ENCODE measurements at regions not wholly inside any gene's neighbourhood (a gene's known extent, or its start where the extent isn't known, plus 50 kb on each side); places are given as distances from the start of the nearest gene placed in this dataset.

DNA sequence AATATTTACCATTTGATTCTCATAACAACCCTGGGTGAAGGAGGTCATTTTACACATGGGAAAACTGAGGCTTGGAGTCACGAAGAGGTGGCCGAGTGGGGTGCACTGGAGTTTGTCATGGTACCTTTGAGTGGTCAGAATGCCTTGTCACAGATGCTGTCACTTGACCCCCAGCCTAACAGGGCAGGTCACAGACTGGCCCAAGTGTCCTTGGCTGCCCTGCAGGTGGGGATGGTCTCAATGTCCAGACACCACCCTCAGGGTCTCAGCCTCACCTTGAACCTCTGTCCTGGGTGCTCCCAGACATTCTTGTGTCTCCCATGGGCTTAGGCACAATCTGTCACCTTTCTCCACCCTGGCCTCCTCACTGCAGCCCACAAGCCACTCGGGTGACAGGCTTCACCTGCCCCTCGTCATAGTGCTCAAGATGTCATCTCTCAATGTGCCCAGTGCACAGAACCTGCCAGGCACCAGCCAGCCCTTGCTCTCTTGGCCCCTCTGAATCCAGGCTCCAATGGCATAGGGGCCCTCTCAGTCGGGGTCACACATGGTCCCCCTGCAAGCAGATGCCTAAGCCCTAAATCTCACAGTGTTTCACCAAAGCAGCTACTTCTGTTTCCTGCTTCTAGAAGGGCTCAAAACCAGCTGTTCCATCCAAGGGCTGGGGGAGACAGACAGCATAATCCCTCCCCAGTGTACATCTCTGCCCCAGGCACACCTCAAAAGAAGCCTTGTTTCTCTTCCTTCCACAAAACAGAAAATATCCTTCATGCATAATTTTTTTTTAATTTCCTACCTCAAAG lies 76.8 kb upstream of the NANOS1 start:
- Histone ChIP-seq H3K4me1 (replicated peaks in 1 of 4; ENCODE audit: control insufficient read depth in 3 of 4, insufficient read depth in 4 of 4, low read length in 3 of 4) (no peaks in the 10 kb centered on the region; a peak in 2 of 7 replicates), H3K4me3 (ENCODE audit: extremely low read depth in 1 of 4, insufficient read depth in 2 of 4, low read depth in 3 of 4, low read length in 4 of 4) (no peak overlapping the region), H2BK20ac (ENCODE audit: low read length) (no peak overlapping the region), H3K18ac (ENCODE audit: extremely low read depth, low read length) (no peak overlapping the region), H4K5ac (ENCODE audit: insufficient read length, low read depth, low read length) (no peak overlapping the region), H3K14ac (ENCODE audit: insufficient read length) (no peak overlapping the region), H3K23me2 (ENCODE audit: low read depth, low read length) (no peaks in the 10 kb centered on the region), H3K9ac (replicated peaks in 1 of 4; ENCODE audit: extremely low read depth in 1 of 4, low read depth in 3 of 4, low read length in 3 of 4) (no peak overlapping the region), H3K4ac (replicated peaks; ENCODE audit: insufficient read length, low read depth, low read length) (no peak overlapping the region), H3K9me3 (ENCODE audit: insufficient read depth in 2 of 2, low read depth in 1 of 2, low read length in 1 of 2) (no peaks in the 10 kb centered on the region), H3K4me2 (ENCODE audit: insufficient read depth in 1 of 2, low read depth in 2 of 2, low read length in 2 of 2) (no peak overlapping the region), H2AFZ (ENCODE audit: low read length) (no peak overlapping the region), H3K79me1 (ENCODE audit: low read depth, low read length) (no peaks in the 10 kb centered on the region), H3K27ac (ENCODE audit: low read depth, low read length) (no peak overlapping the region), H4K8ac (ENCODE audit: extremely low read depth, insufficient read depth, low read length) (no peak overlapping the region), H2BK15ac (ENCODE audit: low read length) (no peak overlapping the region), H2BK12ac (ENCODE audit: low read depth, low read length) (no peak overlapping the region), H2BK120ac (replicated peaks; ENCODE audit: low read depth, low read length) (no peak overlapping the region), H3K79me2 (ENCODE audit: control insufficient read depth in 1 of 2, insufficient read depth in 2 of 2, low read length in 2 of 2) (no peaks in the 10 kb centered on the region), H4K20me1 (replicated peaks in 1 of 2; ENCODE audit: control insufficient read depth in 1 of 2, insufficient read depth in 2 of 2, low read length in 2 of 2) (no peaks in the 10 kb centered on the region), H2AK5ac (ENCODE audit: low read depth, low read length) (no peak overlapping the region), H3K23ac (ENCODE audit: insufficient read length) (no peak overlapping the region), H4K91ac (replicated peaks; ENCODE audit: insufficient read length, low read length) (no peak overlapping the region), H2BK5ac (ENCODE audit: low read depth, low read length) (no peak overlapping the region), H3K56ac (replicated peaks; ENCODE audit: insufficient read length, low read depth, low read length) (no peak overlapping the region), H3K36me3 (ENCODE audit: control insufficient read depth in 2 of 4, insufficient read depth in 4 of 4, low read length in 3 of 4) (no peaks in the 10 kb centered on the region), H3K27me3 (replicated peaks in 1 of 4; ENCODE audit: control insufficient read depth in 3 of 4, extremely low read depth in 1 of 4, insufficient read depth in 3 of 4, low read length in 3 of 4) (no peaks in the 10 kb centered on the region)
- ChIA-PET CTCF (ENCODE audit: partially characterized antibody) (no interaction called here), POLR2A (ENCODE audit: partially characterized antibody) (no interaction called here)
- TF ChIP-seq POLR2AphosphoS5 (IDR thresholded peaks at IDR 0.05; ENCODE audit: low read depth, low read length), result no peak
- no peak for TF ChIP-seq RNF2 (IDR thresholded peaks at IDR 0.05; ENCODE audit: borderline replicate concordance, low read depth, low read length, missing control alignments, poor library complexity, severe bottlenecking)
- WGBS, 2 experiments (ENCODE audit: extremely low coverage in 1 of 2, insufficient coverage in 1 of 2, insufficient read length in 1 of 2, insufficient replicate concordance in 2 of 2, low coverage in 1 of 2, low lambda C conversion rate in 2 of 2, missing lambda C conversion rate in 1 of 2), result 93% methylated on average over 5 of the region's 5 CpGs; no CpG with 5 or more reads in 1 of the 2 experiments
- no peak for DNase-seq (ENCODE audit: low read depth in 1 of 2, low spot score in 2 of 2)
- no peak for FAIRE-seq

All from H1 (cell line).